ENCODE measurements at regions not wholly inside any gene's neighbourhood (a gene's known extent, or its start where the extent isn't known, plus 50 kb on each side); places are given as distances from the start of the nearest gene placed in this dataset.

DNA sequence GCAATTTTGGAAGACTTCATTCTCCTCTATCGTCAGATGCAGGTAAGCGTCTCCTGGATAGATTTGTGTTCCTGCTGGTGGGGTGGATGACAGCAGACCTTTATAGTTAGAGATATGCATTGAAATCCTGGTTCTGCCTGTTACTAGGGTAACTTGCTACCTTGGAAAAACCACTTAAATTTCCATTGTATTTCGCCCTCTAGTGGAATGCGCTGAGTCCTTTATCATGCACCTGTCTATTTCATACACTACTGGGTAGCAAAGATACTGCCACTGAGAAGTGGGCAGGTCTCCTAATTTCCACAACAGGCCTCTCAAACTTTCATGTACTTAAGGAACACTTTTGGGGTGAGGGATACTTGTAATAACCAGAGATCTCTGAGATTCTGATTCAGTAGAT is 209.5 kb upstream of the SUCLG2 start:
- DNase-seq: no peak

- DNase-seq: no peak
These were observed 206.0 kb upstream of the SUCLG2 start for GRCh38 chr3:67860429-67860828.

- DNase-seq: no peak
These were observed 204.1 kb upstream of the SUCLG2 start for GRCh38 chr3:67858492-67858891.

DNA sequence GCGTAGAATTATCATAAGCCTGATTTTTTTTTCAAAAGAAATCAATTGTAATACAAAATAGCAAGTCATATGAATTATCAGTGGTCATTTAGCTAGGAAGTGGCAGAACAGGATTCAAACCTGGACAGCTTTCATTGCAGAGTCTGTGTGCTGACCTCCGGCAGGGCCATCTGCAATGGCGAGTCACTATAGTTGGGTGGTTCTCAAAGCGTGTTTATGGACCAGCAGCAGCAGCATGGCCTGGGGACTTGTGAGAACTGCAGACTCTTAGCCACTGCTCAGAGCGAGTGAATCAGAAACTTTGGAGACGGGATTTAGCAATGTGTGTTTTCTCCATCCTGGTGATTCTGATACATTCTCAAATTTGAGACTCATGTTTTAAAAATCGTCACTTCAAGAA is 202.3 kb upstream of the SUCLG2 start:
- no peak for DNase-seq

- no peak for DNase-seq
These were observed 200.3 kb upstream of the SUCLG2 start for GRCh38 chr3:67854663-67855062.

GRCh38 chr3:67853520-67853919 is 199.1 kb upstream of the SUCLG2 start:
- DNase-seq: no peak

DNA sequence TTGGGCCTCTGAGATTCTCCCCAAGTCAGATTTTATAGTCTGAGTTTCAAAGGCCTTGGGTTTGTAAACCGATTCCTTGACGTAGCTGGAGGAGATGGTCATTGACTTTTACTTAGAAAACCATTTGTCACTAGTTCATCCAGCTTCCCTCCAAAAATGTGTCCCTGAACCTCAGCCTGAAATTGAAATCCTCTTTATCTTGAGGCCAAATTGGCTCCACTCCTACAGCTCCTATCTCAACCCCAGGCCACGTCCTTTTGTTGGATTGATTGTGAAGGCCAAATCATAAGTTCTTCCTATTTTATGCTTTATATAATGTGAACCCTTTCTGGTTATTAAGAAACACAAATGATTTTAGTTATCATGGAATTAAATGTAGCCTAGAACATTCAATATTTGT is 193.9 kb upstream of the SUCLG2 start:
- no peak for DNase-seq

GRCh38 chr3:67846166-67846565 is 191.8 kb upstream of the SUCLG2 start:
- no peak for DNase-seq

DNA sequence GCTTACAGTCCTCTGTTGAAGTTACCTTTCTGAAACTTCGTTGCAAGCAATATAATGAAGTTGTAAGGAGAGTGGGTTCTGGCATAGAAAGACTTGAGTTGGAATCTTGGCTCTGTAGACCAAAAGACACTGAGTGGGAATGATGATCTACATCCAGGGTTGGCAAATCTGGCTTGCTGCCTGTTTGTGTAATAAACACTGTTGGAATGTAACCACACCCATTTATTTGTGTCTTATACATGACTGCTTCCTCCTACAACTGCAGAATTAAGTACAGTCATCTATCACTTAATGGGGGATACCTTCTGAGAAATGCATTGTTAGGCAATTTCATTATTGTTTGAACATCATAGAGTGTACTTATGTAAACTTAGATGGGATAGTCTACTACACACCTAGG is 178.4 kb upstream of the SUCLG2 start:
- DNase-seq: no peak

GRCh38 chr3:67831262-67831661 is 176.8 kb upstream of the SUCLG2 start:
- no peak for DNase-seq

DNA sequence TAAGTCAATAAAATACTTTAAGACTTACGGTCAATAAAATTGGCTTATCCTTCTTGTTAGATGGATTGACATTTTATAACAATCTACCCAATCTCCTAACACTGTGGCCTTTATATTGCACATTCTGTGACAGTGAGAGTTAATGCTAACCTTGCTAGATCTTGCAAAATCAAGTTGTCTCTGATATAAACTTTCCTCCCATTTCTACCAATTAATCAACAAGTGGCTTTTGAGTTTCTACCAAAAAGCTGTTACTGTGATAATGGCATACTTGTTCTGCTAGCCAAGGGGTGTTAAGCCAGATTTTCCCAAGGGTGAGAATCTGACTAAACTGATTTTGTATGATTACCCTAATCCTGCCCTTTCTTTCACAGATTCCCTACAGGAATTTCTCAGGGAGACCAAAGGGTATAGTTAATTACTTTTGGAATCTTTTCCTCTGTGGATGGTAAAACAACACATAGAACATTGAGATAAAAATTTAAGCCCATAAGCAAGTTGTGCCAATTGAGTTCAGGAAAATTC is 174.1 kb upstream of the SUCLG2 start:
- DNase-seq: no peak

GRCh38 chr3:67821135-67821534 is 166.7 kb upstream of the SUCLG2 start:
- no peak for DNase-seq

DNA sequence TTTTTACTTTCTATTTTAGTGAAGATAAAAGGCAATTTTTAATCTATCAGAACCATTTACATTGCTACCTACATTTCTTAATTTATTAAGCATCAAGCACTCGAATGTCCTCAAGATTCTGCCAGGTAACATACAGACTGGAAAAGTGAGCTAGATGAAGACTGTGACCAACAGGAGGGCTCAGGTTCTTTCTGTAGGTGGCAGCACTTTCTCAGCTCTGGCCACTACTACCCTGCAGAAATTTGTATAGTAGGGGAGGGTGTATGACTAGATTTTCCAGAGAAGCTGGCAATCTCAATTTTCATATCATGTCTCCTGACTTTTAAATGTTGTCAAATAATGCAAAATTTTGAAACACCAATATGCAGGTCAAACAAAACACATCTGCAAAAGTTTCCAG is 165.0 kb upstream of the SUCLG2 start:
- no peak for DNase-seq

DNA sequence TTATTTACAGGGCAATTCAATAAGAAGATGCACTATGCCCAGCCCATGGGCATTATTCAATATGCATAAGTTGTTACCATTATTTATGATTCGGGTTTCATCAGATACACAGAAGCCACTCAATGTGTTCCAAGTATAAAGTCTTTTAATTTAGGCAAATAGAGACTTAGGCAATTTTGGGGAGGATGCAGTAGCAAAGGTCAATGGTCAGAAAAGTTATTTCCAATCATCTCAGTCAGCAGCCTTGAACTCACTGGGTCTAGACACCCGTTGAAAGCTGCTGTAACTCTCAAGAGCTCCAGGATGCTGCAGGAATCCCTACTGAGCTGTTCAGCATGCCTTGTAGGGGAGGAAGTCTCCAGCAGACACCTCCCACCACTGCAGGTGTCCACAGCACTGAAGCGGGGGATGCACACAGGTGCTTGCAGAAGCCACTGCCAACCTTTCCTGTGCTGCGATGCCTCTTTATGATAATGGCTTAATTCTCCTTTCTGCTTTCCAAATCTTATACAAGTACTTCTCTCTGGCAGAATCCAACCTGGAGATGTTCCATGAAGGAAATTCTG is 155.0 kb upstream of the SUCLG2 start:
- no peak for DNase-seq

- no peak for DNase-seq
These were observed 154.5 kb upstream of the SUCLG2 start for GRCh38 chr3:67808906-67809305.

GRCh38 chr3:67804578-67804977 is 150.2 kb upstream of the SUCLG2 start:
- DNase-seq: no peak

- DNase-seq: no peak
These were observed 149.7 kb upstream of the SUCLG2 start for GRCh38 chr3:67804089-67804488.

DNA sequence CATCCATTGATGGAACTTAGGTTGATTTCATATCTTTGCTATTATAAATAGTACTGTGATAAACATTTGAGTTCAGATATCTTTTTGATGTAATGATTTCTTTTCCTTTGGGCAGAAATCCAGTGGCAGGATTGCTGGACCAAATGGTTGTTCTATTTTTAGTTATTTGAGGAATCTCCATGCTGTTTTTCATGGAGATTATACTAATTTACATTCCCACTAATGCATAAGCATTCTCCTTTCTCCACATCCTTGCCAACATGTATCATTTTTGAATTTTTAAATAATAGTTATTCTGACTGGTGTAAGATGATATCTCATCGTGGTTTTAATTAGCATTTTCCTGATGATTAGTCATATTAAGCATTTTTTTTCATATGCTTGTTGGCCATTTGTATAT is 144.0 kb upstream of the SUCLG2 start:
- DNase-seq: no peak

DNA sequence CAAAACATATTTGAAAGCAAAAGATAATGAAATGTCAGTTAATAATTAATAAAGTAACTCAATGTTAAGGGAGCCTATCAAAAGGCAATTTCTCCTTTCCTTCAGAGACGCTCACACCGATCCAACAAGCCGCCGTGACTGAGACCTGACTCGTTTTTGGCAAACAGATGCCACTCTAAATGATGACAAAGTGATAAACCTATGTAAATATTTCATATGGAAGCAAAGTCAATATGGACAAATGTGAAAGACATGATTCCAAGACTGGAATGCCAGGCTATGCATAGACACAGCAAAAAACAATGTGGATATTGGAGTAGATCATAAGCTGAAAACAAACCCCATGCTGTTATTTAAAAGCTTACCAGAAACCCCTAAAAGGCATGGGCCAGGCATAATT is 137.2 kb upstream of the SUCLG2 start:
- DNase-seq: no peak

DNA sequence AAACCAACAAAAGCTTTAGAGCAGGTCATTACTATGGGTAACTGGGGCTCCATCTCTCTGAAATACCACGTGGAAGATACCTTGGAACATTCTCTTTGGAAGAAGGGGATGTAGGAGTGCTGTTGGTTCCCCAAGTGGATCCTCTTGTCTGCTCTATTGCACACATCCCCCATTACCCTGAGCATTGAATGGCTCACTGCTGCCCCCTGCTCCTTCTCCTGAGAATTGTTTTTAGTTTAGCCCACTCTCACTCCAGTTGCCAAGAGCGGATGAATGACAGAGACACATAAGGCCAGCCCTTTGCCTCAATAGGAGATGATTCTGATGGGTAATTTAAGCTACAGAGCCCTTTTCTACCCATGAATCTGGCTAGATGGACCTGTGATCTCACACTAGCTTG is 135.6 kb upstream of the SUCLG2 start:
- DNase-seq: peak; percentile 1

GRCh38 chr3:67788396-67788795 is 134.0 kb upstream of the SUCLG2 start:
- no peak for DNase-seq

DNA sequence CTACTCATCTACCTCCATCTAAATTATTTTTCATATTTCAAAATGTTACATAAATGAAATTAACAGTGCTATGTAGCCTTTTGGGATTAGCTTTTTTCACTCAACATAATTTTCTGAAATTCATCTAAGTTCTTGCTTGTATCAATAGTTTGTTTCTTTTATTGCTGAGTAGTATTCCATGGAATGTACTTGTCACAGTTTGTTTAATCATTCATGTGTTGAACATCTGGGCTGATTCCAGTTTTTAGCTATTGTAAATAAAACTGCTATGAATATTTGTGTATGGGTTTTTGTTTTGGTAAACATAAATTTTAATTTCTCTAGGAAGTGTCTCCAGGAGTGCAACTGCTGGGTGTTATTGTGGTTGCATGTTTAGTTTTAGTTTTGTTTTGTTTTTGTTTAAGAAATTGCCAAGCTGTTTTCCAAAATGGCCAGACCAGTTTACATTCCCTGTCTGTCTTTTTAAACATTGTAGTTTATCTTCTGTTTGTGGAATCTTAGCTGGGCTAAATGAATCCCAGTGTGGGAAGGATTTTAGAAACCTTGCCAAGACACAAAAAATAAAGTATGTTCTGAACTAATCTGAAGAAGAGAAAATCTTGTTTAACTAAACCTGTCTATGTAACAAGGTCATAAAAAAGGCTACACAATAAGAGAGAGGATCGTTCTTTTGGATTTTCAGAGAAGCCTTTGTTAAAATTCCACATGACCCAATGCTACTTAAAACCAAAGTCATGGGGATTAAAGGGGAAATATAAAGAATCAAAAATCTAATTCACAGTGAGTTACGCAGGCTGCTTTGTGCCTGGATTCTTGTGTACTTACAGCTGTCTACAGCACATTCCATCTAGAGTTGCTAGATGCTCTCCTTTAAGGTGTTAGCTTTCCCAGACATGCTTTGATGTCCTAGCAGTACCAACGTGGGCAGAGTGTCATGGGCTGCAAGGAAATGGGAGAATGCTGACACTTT is 129.2 kb upstream of the SUCLG2 start:
- no peak for DNase-seq

- DNase-seq: no peak
These were observed 127.5 kb upstream of the SUCLG2 start for GRCh38 chr3:67781871-67782270.

DNA sequence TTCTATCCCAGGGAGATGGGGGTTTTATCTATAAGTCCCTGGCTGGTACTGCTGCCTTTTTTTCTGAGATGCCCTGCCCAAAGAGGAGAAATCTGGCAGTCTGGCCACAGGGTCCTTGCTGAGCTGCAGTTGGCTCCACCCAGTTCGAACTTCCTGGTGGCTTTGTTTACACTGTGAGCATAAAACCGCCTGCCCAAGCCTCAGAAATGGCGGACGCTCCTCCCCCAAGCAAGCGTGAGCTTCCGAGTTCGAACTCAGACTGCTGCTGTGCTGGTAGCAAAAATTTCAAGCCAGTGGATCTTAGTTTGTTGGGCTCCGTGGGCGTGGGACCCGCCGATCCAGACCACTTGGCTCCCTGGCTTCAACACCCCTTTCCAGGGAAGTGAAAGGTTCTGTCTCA is 126.8 kb upstream of the SUCLG2 start:
- no peak for DNase-seq
